PC-3 (cell line): ENCODE measurements at regions not wholly inside any gene's neighbourhood (a gene's known extent, or its start where the extent isn't known, plus 50 kb on each side); places are given as distances from the start of the nearest gene placed in this dataset.

ENCODE experiments used
- CTCF ChIP-seq: fragments of 300-600 bp; sonication (generic); conservative IDR thresholded peaks from 2 replicates; pipeline ENCODE4 v1.5.1; 2017; ENCODE audit warnings: antibody characterized with exemption, low read depth, mild to moderate bottlenecking, low read length
- EZH2 ChIP-seq: fragments of 300-600 bp; sonication (generic); IDR thresholded peaks from one replicate; pipeline ENCODE4 v1.6.1; 2017; ENCODE audit warnings: antibody characterized with exemption, mild to moderate bottlenecking, low read length; ENCODE audit not compliant: unreplicated experiment

GRCh38 chr16:11410376-11411058 is 65.3 kb downstream of the RMI2 start:
- TF ChIP-seq CTCF, result no peak
- no peak for TF ChIP-seq EZH2
